ENCODE measurements at regions not wholly inside any gene's neighbourhood (a gene's known extent, or its start where the extent isn't known, plus 50 kb on each side); places are given as distances from the start of the nearest gene placed in this dataset.

- TF ChIP-seq RCOR1 (IDR thresholded peaks at IDR 0.05; ENCODE audit: low read depth, low read length), result no peak
Measured at GRCh38 chr6:121557146-121557940, 121.9 kb downstream of the GJA1 start (continued).

GRCh38 chr6:121559611-121560269 is 124.3 kb downstream of the GJA1 start:
- ChIA-PET CTCF (no interaction called here), POLR2A (no interaction called here)
- ATAC-seq (no peak), DNase-seq (ENCODE audit: low read depth in 1 of 2, low spot score in 1 of 2) (no peak), FAIRE-seq (no peak)
- H3K4me1 ChIP-seq, result no peaks in the 10 kb centered on the region
- peaks cover 10% of the 10 kb centered on the region for H3K9me3 ChIP-seq
- no peak overlapping the region for H3K4me3 ChIP-seq
- H3K4me2 ChIP-seq, result no peak overlapping the region
- 87% methylated on average over 3 of the region's 3 CpGs for WGBS (ENCODE audit: missing lambda C conversion rate)
- no peak overlapping the region for H3K27ac ChIP-seq
- TF ChIP-seq, protein P1, sequence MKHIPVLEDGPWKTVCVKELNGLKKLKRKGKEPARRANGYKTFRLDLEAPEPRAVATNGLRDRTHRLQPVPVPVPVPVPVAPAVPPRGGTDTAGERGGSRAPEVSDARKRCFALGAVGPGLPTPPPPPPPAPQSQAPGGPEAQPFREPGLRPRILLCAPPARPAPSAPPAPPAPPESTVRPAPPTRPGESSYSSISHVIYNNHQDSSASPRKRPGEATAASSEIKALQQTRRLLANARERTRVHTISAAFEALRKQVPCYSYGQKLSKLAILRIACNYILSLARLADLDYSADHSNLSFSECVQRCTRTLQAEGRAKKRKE (CRISPR knock-in tag; IDR thresholded peaks at IDR 0.05; ENCODE audit: low read depth), result no peak
- TF ChIP-seq ZC3H11A (IDR thresholded peaks at IDR 0.05) (no peak), HDAC2 (IDR thresholded peaks at IDR 0.05) (no peak), BCL3 (IDR thresholded peaks at IDR 0.05) (no peak), RCOR1 (IDR thresholded peaks at IDR 0.05; ENCODE audit: low read depth, low read length) (no peak), RNF2 (IDR thresholded peaks at IDR 0.05; ENCODE audit: borderline replicate concordance, low read depth) (no peak), ESRRA (IDR thresholded peaks at IDR 0.05; ENCODE audit: borderline replicate concordance, low read length) (no peak), EP300 (IDR thresholded peaks at IDR 0.05) (no peak), HEYL (CRISPR knock-in tag; IDR thresholded peaks at IDR 0.05) (no peak), HES2 (IDR thresholded peaks at IDR 0.05) (no peak), HMGXB4 (CRISPR knock-in tag; IDR thresholded peaks at IDR 0.05; ENCODE audit: borderline replicate concordance) (no peak), HOXA7 (CRISPR knock-in tag; IDR thresholded peaks at IDR 0.05) (no peak)
- TF ChIP-seq, protein P2, sequence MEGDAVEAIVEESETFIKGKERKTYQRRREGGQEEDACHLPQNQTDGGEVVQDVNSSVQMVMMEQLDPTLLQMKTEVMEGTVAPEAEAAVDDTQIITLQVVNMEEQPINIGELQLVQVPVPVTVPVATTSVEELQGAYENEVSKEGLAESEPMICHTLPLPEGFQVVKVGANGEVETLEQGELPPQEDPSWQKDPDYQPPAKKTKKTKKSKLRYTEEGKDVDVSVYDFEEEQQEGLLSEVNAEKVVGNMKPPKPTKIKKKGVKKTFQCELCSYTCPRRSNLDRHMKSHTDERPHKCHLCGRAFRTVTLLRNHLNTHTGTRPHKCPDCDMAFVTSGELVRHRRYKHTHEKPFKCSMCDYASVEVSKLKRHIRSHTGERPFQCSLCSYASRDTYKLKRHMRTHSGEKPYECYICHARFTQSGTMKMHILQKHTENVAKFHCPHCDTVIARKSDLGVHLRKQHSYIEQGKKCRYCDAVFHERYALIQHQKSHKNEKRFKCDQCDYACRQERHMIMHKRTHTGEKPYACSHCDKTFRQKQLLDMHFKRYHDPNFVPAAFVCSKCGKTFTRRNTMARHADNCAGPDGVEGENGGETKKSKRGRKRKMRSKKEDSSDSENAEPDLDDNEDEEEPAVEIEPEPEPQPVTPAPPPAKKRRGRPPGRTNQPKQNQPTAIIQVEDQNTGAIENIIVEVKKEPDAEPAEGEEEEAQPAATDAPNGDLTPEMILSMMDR (IDR thresholded peaks at IDR 0.05), result no peak

DNA sequence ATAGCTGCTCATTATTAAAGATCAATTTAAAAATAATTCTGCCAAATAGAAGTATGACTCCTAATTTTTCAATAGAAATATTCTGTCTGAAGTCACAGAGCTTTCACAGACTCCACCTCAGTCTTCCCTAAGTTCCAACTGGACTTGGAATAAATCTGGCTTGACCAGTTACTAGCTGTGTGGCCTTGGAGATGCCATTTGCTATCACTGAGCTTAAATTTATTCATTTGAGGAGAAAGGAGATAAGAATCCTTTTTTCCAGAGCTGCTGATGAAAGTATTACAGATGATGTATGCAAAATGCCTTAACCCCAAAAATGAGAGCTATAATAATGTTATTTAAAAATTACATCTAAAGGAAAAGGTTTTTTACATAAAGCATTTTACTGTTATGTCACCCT is 125.0 kb downstream of the GJA1 start:
- no peak overlapping the region for H3K27ac ChIP-seq
- H3K9me3 ChIP-seq, result peaks cover 13% of the 10 kb centered on the region
- FAIRE-seq, result no peak
- H3K4me1 ChIP-seq, result no peaks in the 10 kb centered on the region
- ChIA-PET POLR2A (no interaction called here), CTCF (no interaction called here)
- H3K4me2 ChIP-seq, result no peak overlapping the region
- no peak for DNase-seq (ENCODE audit: low read depth in 1 of 2, low spot score in 1 of 2)
- no peak for ATAC-seq
- TF ChIP-seq RAD21 (conservative IDR thresholded peaks at IDR 0.05 in 1 of 2, IDR thresholded peaks at IDR 0.05 in 1 of 2) (no peak), HOXA7 (CRISPR knock-in tag; IDR thresholded peaks at IDR 0.05) (no peak)
- H3K4me3 ChIP-seq, result no peak overlapping the region

Measured in A549 (cell line).